Spinal cord (tissue), 9 donors: ENCODE measurements at regions not wholly inside any gene's neighbourhood (a gene's known extent, or its start where the extent isn't known, plus 50 kb on each side); places are given as distances from the start of the nearest gene placed in this dataset.

Experiments used
- DNase-seq, 6 donors: peaks; one replicate each; pipeline versions ENCODE4 v3.0.0 to v3.0.0-alpha.2; 2013 to 2015; ENCODE audit warnings: low spot score in 6 of 6, low read depth in 4 of 6
- H3K27ac ChIP-seq: one replicate; pipeline ENCODE4 v1.5.1; 2013; ENCODE audit warnings: low read depth, low read length, control low read depth
- H3K27me3 ChIP-seq: one replicate; pipeline ENCODE4 v1.6.1; 2013; ENCODE audit warnings: low read length; ENCODE audit not compliant: control insufficient read depth, insufficient read depth
- H3K36me3 ChIP-seq: one replicate; pipeline ENCODE4 v1.6.1; 2013; ENCODE audit warnings: low read length; ENCODE audit not compliant: control insufficient read depth, insufficient read depth
- H3K4me1 ChIP-seq: one replicate; pipeline ENCODE4 v1.6.1; 2013; ENCODE audit warnings: low read length; ENCODE audit not compliant: control insufficient read depth, insufficient read depth
- H3K4me3 ChIP-seq: one replicate; pipeline ENCODE4 v1.5.1; 2013; ENCODE audit warnings: low read depth, low read length, control low read depth
- H3K9me3 ChIP-seq: one replicate; pipeline ENCODE4 v1.6.1; 2013; ENCODE audit warnings: low read length; ENCODE audit not compliant: control insufficient read depth, insufficient read depth
- WGBS: methylation state at CpG from one replicate; pipeline ENCODE4 v1.1.5; 2013; ENCODE audit warnings: missing lambda C conversion rate; ENCODE audit not compliant: insufficient coverage; 5-methylcytosine and 5-hydroxymethylcytosine counted together
- donor health status: healthy.

DNA sequence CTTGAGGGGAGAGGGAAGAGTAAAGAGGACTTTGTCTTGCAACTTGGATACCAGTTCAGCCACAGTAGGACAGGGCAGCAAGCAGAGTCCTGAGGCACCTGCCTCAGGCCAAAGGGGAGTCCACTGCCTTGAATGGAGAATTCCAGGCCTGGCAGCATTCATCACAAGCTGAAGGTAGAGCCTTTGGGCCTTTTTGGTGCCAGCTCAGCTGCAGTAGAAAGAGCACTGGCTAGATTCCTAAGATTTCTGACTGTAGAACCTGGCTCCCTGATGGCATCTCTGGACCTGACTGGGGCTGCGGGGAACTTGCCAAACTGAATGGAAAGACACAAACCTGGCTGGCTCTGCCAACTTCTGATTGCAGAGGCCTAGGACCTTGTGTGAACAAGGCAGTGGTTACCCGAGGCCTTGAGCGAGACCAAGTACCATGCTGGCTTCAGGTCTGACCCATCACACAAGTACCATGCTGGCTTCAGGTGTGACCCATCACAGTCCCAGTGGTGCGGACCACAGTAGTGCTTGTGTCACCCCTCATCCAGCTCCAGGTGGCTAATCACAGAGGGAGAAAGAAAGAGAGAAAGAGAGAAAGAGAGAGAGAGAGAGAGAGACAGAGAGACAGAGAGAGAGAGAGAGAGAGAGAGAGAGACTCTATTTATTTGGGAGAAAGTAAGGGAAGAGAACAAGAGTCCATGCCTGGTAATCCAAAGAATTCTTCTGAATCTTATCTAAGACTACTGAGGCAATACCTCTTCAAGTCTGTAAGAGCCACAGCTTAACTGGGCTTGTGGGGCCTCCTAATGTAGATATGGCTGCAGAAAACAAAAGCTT lies 137.6 kb upstream of the SPIN4 start:
- no peak overlapping the region for H3K4me3 ChIP-seq
- H3K9me3 ChIP-seq: no peaks in the 10 kb centered on the region
- H3K27me3 ChIP-seq: no peaks in the 10 kb centered on the region
- DNase-seq: no peak
- WGBS: 93% methylated on average over 3 of the region's 4 CpGs
- H3K36me3 ChIP-seq: peaks cover 3% of the 10 kb centered on the region
- H3K27ac ChIP-seq: no peak overlapping the region
- H3K4me1 ChIP-seq: no peaks in the 10 kb centered on the region

DNA sequence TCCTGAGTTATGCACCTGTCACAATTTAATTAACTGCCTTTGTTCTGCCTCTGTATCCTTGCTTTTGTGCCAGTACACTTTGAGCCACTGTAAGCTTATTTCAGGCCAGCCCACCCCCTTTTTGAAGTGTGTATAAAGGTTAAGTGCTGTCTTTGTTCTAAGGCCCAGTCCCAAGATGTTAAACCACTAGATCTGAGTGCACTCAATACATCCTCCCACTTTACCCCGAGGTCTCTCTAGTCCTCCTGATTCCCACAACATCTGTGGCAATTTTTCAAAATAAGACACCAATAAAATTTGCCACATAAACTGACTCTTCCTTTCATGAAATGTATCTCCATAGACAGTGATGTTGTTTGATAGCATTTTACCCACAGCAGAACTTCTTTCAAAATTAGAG lies 124.1 kb upstream of the SPIN4 start:
- Histone ChIP-seq H3K27ac (no peak overlapping the region), H3K4me1 (no peaks in the 10 kb centered on the region), H3K27me3 (no peaks in the 10 kb centered on the region), H3K9me3 (peaks cover 4% of the 10 kb centered on the region), H3K36me3 (no peaks in the 10 kb centered on the region), H3K4me3 (no peak overlapping the region)
- 88% methylated on average over 1 of the region's 1 CpG for WGBS
- no peak for DNase-seq

DNA sequence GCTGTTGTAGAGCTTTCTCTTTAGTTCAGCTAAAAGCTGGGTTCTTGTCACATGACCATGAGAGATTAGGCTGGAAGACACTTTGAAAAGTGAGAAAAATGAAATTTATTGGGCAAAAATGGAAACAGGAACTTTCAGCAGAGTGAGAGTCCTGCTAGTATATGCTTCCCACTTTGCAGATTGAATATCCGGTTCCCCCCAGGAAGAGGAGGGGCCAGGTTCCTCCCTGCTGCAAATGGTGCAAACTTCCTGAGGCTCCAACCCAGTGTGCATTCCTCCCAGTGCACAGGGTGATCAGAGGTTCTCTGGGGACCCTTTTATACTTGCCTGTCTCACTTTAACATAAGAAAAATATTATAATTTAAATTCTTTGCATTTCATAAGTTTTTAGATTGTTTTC lies 119.9 kb upstream of the SPIN4 start:
- Histone ChIP-seq H3K9me3 (peaks cover 12% of the 10 kb centered on the region), H3K4me3 (no peak overlapping the region), H3K4me1 (no peaks in the 10 kb centered on the region), H3K27me3 (no peaks in the 10 kb centered on the region), H3K27ac (no peak overlapping the region), H3K36me3 (no peaks in the 10 kb centered on the region)
- WGBS: 67% methylated on average over 1 of the region's 1 CpG
- no peak for DNase-seq

DNA sequence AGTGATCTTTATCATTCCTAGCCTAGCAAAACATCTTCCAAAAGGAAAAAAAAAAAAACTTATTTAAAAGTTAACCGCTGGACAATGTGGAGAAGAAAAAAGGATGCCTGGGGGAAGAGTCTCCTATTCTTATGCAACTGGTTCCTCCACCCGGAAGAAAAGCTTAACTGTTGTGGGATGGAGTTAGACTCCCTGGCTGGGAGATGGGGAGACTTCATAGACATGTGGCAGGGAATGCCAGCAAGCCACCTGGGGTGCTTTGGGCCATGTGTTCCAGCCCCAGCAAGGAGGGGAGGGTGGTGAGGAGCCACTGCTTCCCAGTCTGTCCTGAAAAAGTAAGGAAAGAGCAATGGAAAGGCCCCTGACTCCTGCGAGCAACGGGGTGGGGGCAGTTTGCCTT lies 119.4 kb upstream of the SPIN4 start:
- Histone ChIP-seq H3K27me3 (no peaks in the 10 kb centered on the region), H3K9me3 (peaks cover 12% of the 10 kb centered on the region), H3K36me3 (no peaks in the 10 kb centered on the region), H3K27ac (no peak overlapping the region), H3K4me3 (no peak overlapping the region), H3K4me1 (no peaks in the 10 kb centered on the region)
- DNase-seq: no peak
- 82% methylated on average over 4 of the region's 4 CpGs for WGBS

DNA sequence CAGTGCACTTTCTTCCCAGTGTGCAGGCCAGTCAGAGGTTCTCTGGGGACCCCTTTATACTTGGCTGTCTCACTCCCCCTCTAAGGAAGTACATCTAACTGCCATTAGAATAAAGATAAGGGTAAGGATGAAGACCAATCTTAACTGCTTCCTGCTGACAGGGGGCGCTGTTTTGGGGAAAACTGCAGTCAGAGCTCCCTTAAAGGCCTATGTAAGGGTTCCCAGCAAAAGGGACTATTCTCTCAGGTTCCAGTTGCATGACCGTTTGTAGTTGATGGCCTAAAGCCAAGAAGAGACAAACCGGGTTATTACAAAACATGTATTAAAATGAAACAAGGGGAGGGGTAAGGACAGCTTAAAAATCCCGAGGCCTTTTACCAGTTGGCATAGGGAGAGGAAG lies 115.6 kb upstream of the SPIN4 start:
- H3K27ac ChIP-seq: no peak overlapping the region
- peaks cover 10% of the 10 kb centered on the region for H3K9me3 ChIP-seq
- no peaks in the 10 kb centered on the region for H3K4me1 ChIP-seq
- DNase-seq: no peak
- H3K36me3 ChIP-seq: no peaks in the 10 kb centered on the region
- H3K4me3 ChIP-seq: no peak overlapping the region
- 48% methylated on average over 3 of the region's 4 CpGs for WGBS
- no peaks in the 10 kb centered on the region for H3K27me3 ChIP-seq

DNA sequence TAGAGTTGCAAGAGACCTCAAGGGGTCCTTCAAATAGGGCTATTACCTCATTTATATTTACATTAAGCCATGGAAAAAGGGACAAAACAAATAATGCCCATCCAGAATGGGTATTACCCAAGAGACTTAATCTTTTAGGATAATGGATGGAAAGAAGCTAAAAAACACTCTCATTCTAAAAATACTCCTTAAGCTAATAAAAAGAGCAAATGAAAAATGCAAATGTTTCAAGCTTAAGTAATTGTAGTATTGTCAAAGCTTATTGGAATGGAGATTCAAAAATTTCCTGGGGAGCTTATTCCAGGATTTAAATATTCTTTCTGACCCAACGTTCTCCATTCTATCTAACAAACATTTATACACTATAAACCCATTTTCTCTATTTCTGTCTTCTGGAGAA lies 107.8 kb upstream of the SPIN4 start:
- 20% methylated on average over 1 of the region's 1 CpG for WGBS
- no peaks in the 10 kb centered on the region for H3K36me3 ChIP-seq
- no peaks in the 10 kb centered on the region for H3K9me3 ChIP-seq
- H3K27ac ChIP-seq: no peak overlapping the region
- H3K27me3 ChIP-seq: no peaks in the 10 kb centered on the region
- no peak overlapping the region for H3K4me3 ChIP-seq
- no peaks in the 10 kb centered on the region for H3K4me1 ChIP-seq
- no peak for DNase-seq

DNA sequence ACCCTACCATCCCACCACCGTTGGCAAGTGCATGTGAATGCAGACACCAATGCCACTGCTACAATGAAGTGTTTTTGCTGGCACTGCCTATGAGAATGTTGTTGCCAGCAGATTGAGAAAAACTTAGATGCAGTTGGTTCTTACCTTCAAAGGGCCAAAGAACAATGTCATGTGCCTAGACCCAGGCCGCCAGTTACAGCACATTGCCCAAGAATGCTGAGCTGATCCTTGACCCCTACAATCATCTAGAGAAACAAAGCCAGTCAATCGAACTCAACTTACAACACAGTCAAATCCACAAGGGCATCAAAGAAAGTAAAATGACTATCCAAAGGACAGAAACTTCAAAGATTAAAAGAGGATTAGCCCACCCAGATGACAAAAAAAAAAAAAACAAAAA lies 102.4 kb upstream of the SPIN4 start:
- DNase-seq: no peak
- H3K27ac ChIP-seq: no peak overlapping the region
- H3K9me3 ChIP-seq: no peaks in the 10 kb centered on the region
- no peak overlapping the region for H3K4me3 ChIP-seq
- no peaks in the 10 kb centered on the region for H3K27me3 ChIP-seq
- 80% methylated on average over 1 of the region's 3 CpGs for WGBS
- H3K36me3 ChIP-seq: no peaks in the 10 kb centered on the region
- no peaks in the 10 kb centered on the region for H3K4me1 ChIP-seq

DNA sequence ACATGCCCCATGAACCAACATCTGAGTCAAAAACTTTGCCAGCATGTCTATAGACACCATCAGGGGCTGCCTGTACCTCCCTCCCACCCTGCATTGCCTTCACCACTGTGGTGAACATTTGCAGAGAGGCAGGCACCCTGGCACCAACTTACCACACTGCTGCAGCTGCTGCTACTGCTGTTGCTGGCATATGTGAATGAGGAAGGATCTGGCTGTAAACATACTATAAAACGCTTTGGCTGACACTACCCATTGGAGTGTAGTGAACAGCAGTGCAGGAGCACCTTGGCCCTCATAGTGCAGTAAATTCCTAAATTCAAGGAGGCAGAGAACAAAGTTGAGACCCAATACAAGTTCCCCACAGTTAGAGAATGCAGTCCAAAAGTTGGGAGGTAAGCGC lies 90.6 kb upstream of the SPIN4 start:
- no peaks in the 10 kb centered on the region for H3K36me3 ChIP-seq
- H3K9me3 ChIP-seq: peaks cover 1% of the 10 kb centered on the region
- H3K4me3 ChIP-seq: no peak overlapping the region
- no peaks in the 10 kb centered on the region for H3K27me3 ChIP-seq
- no peak for DNase-seq
- no CpG with 5 or more reads among the region's 2 CpGs for WGBS
- H3K27ac ChIP-seq: no peak overlapping the region
- H3K4me1 ChIP-seq: no peaks in the 10 kb centered on the region

DNA sequence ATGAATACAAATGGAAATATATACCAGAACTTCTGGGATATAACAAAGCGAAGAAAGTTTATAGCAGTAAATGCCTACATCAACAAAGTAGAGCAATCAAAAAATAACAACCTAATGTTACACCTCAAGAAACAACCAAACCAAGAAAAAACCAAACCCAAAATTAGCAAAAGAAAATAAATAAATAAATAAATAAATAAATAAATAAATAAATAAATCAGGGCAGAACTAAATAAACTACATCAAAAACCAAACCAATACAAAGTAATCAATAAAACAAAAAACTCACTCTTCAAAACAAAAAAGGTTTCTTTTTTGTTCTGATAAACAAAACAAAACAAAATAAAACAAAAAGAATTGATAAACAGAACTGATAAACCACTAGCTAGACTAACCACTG lies 88.4 kb upstream of the SPIN4 start:
- Histone ChIP-seq H3K4me1 (no peaks in the 10 kb centered on the region), H3K9me3 (peaks cover 3% of the 10 kb centered on the region), H3K4me3 (no peak overlapping the region), H3K36me3 (no peaks in the 10 kb centered on the region), H3K27me3 (no peaks in the 10 kb centered on the region), H3K27ac (no peak overlapping the region)
- no CpG with 5 or more reads among the region's 1 CpG for WGBS
- DNase-seq: no peak

DNA sequence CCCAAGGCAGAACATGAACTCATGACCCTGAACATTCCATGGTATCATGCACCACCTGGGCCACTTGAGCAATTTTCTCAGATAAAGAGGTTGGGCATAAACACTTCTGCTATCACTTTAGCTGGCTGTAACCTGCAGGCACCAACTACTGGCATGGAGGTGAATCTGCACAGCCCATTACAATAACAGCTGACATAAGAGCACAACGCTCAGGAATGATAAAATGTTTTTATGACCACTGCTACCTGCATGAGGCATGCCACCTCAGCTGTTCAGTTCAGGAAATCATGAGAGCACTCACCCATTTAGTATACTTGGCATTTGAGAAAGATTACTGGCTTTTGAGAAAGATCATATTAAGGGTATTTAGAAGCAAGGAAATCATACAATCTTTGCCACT lies 85.7 kb upstream of the SPIN4 start:
- WGBS: no CpG with 5 or more reads among the region's 1 CpG

More for the DNA sequence above, 85.7 kb upstream of the SPIN4 start:
- DNase-seq: no peak
- Histone ChIP-seq H3K4me3 (no peak overlapping the region), H3K27me3 (no peaks in the 10 kb centered on the region), H3K9me3 (peaks cover 3% of the 10 kb centered on the region), H3K36me3 (peaks cover 2% of the 10 kb centered on the region), H3K4me1 (no peaks in the 10 kb centered on the region), H3K27ac (no peak overlapping the region)
